H9 (cell line): ENCODE measurements at regions not wholly inside any gene's neighbourhood (a gene's known extent, or its start where the extent isn't known, plus 50 kb on each side); places are given as distances from the start of the nearest gene placed in this dataset.

Source experiments
- DNase-seq: peaks from one replicate; pipeline ENCODE4 v3.0.0-alpha.2; 2017
- H2AFZ ChIP-seq: one replicate; pipeline ENCODE4 v1.6.1; 2013; ENCODE audit warnings: mild to moderate bottlenecking, low read length, control low read depth, moderate library complexity
- H2AK5ac ChIP-seq: 2 replicates; pipeline ENCODE4 v1.6.1; 2013; ENCODE audit warnings: low read length, control low read depth, mixed read lengths; ENCODE audit not compliant: insufficient read length
- H2BK120ac ChIP-seq: one replicate; pipeline ENCODE4 v1.6.1; 2013; ENCODE audit warnings: low read depth, mild to moderate bottlenecking, low read length, control low read depth, inconsistent platforms; ENCODE audit not compliant: poor library complexity, severe bottlenecking
- H2BK12ac ChIP-seq: 2 replicates; pipeline ENCODE4 v1.6.1; 2013; ENCODE audit warnings: low read length, control low read depth, mixed read lengths, low read depth; ENCODE audit not compliant: insufficient read length
- H2BK15ac ChIP-seq: 2 replicates; pipeline ENCODE4 v1.6.1; 2013; ENCODE audit warnings: low read depth, low read length, control low read depth
- H2BK20ac ChIP-seq: one replicate; pipeline ENCODE4 v1.6.1; 2013; ENCODE audit warnings: low read depth, mild to moderate bottlenecking, low read length, control low read depth, inconsistent platforms; ENCODE audit not compliant: poor library complexity, severe bottlenecking
- H2BK5ac ChIP-seq: 2 replicates; pipeline ENCODE4 v1.6.1; 2013; ENCODE audit warnings: low read length, control low read depth, mixed read lengths; ENCODE audit not compliant: insufficient read length
- H3K14ac ChIP-seq: 2 replicates; pipeline ENCODE4 v1.6.1; 2013; ENCODE audit warnings: low read length, control low read depth; ENCODE audit not compliant: insufficient read depth
- H3K18ac ChIP-seq: 2 replicates; pipeline ENCODE4 v1.6.1; 2013; ENCODE audit warnings: low read depth, mild to moderate bottlenecking, mixed read lengths, low read length, control low read depth; ENCODE audit not compliant: insufficient read length
- H3K23ac ChIP-seq: 2 replicates; pipeline ENCODE4 v1.6.1; 2013; ENCODE audit warnings: low read length, control low read depth, mixed read lengths, low read depth; ENCODE audit not compliant: insufficient read length
- H3K23me2 ChIP-seq: 2 replicates; pipeline ENCODE4 v1.6.1; 2013; ENCODE audit warnings: low read depth, mild to moderate bottlenecking, mixed read lengths, low read length, control low read depth; ENCODE audit not compliant: insufficient read length, poor library complexity, severe bottlenecking
- H3K27ac ChIP-seq: 2 replicates; pipeline ENCODE4 v1.5.1; 2013; ENCODE audit warnings: low read length, control low read depth, mixed read lengths, low read depth; ENCODE audit not compliant: insufficient read length
- H3K27me3 ChIP-seq: 2 replicates; pipeline ENCODE4 v1.6.1; 2013; ENCODE audit warnings: low read length, control low read depth, inconsistent platforms; ENCODE audit not compliant: insufficient read depth
- H3K4ac ChIP-seq: 2 replicates; pipeline ENCODE4 v1.6.1; 2013; ENCODE audit warnings: low read depth, mild to moderate bottlenecking, control low read depth, inconsistent platforms, low read length, moderate library complexity
- H3K4me1 ChIP-seq: 2 replicates; pipeline ENCODE4 v1.6.1; 2013; ENCODE audit warnings: low read length, control low read depth, inconsistent platforms; ENCODE audit not compliant: insufficient read depth
- H3K4me2 ChIP-seq: 2 replicates; pipeline ENCODE4 v1.6.1; 2013; ENCODE audit warnings: low read length, control low read depth, mixed read lengths; ENCODE audit not compliant: insufficient read length, insufficient read depth
- H3K56ac ChIP-seq: 2 replicates; pipeline ENCODE4 v1.6.1; 2013; ENCODE audit warnings: low read depth, mild to moderate bottlenecking, mixed read lengths, low read length, control low read depth; ENCODE audit not compliant: insufficient read length
- H3K79me1 ChIP-seq: 2 replicates; pipeline ENCODE4 v1.6.1; 2013; ENCODE audit warnings: low read depth, mild to moderate bottlenecking, moderate library complexity, low read length, control low read depth, inconsistent platforms; ENCODE audit not compliant: insufficient read depth, poor library complexity, severe bottlenecking
- H3K79me2 ChIP-seq: 2 replicates; pipeline ENCODE4 v1.6.1; 2013; ENCODE audit warnings: low read length, control low read depth, inconsistent platforms; ENCODE audit not compliant: insufficient read depth
- H3K9ac ChIP-seq: 2 replicates; pipeline ENCODE4 v1.6.1; 2013; ENCODE audit warnings: low read length, control low read depth, mixed read lengths; ENCODE audit not compliant: insufficient read length; ENCODE audit errors: extremely low read depth
- H3K9me3 ChIP-seq: one replicate; pipeline ENCODE4 v1.6.1; 2013; ENCODE audit warnings: low read depth, low read length, inconsistent platforms; ENCODE audit not compliant: control insufficient read depth
- H3T11ph ChIP-seq: one replicate; pipeline ENCODE4 v1.6.1; 2013; ENCODE audit warnings: mild to moderate bottlenecking, low read length, control low read depth, inconsistent platforms
- H4K20me1 ChIP-seq: one replicate; pipeline ENCODE4 v1.6.1; 2013; ENCODE audit not compliant: control insufficient read depth, insufficient read length, insufficient read depth
- H4K5ac ChIP-seq: 2 replicates; pipeline ENCODE4 v1.6.1; 2013; ENCODE audit warnings: low read depth, mild to moderate bottlenecking, mixed read lengths, low read length, control low read depth; ENCODE audit not compliant: insufficient read length
- H4K8ac ChIP-seq: replicated peaks from 2 replicates; pipeline ENCODE4 v1.6.1; 2013; ENCODE audit warnings: low read length, control low read depth, mixed read lengths, low read depth; ENCODE audit not compliant: insufficient read length
- H4K91ac ChIP-seq: 2 replicates; pipeline ENCODE4 v1.6.1; 2013; ENCODE audit warnings: low read depth, mild to moderate bottlenecking, moderate library complexity, mixed read lengths, low read length, control low read depth; ENCODE audit not compliant: insufficient read length
- H3K27ac Mint-ChIP-seq, 3 experiments: 2 replicates in 2 of 3; 3 replicates in 1 of 3; pipeline ENCODE4 v1.8.0; 2020 to 2021; ENCODE audit warnings: mixed read lengths in 3 of 3, mild to moderate bottlenecking in 1 of 3, moderate library complexity in 1 of 3
- H3K27me3 Mint-ChIP-seq: 2 replicates; pipeline ENCODE4 v1.8.0; 2021; ENCODE audit warnings: low read depth, mild to moderate bottlenecking, moderate library complexity, mixed read lengths
- H3K36me3 Mint-ChIP-seq, 3 experiments: 2 replicates in 2 of 3; 3 replicates in 1 of 3; pipeline ENCODE4 v1.8.0; 2020 to 2021; ENCODE audit warnings: low read depth in 3 of 3, mixed read lengths in 3 of 3; ENCODE audit not compliant: insufficient read depth in 1 of 3
- H3K4me1 Mint-ChIP-seq, 2 experiments: 2 replicates each; pipeline ENCODE4 v1.8.0; 2020; ENCODE audit warnings: mixed read lengths in 2 of 2
- H3K4me3 Mint-ChIP-seq, 2 experiments: 2 replicates in 1 of 2; 3 replicates in 1 of 2; pipeline ENCODE4 v1.8.0; 2020 to 2021; ENCODE audit warnings: mild to moderate bottlenecking in 2 of 2, mixed read lengths in 2 of 2, moderate library complexity in 1 of 2
- H3K9me3 Mint-ChIP-seq, 2 experiments: 2 replicates in 1 of 2; 3 replicates in 1 of 2; pipeline ENCODE4 v1.8.0; 2020; ENCODE audit warnings: mild to moderate bottlenecking in 2 of 2, mixed read lengths in 2 of 2, moderate library complexity in 1 of 2
- WGBS: extraction: QIAGEN DNeasy Blood & Tissue Kit; methylation state at CpG from one replicate; pipeline ENCODE4 v1.1.7; 2013; ENCODE audit warnings: missing lambda C conversion rate, low lambda C conversion rate, mixed read lengths; ENCODE audit not compliant: insufficient read length; ENCODE audit errors: extremely low coverage; 5-methylcytosine and 5-hydroxymethylcytosine counted together
- TF ChIP-seq, protein P1 (sequence below): fragments of 200-600 bp; sonication (generic); conservative IDR thresholded peaks from 3 replicates; pipeline ENCODE4 v1.8.0; 2021; ENCODE audit warnings: antibody characterized with exemption, mild to moderate bottlenecking

GRCh38 chr11:26030399-26030798 lies 301.5 kb upstream of the ANO3 start:
- no peak overlapping the region for H2BK15ac ChIP-seq
- no peaks in the 10 kb centered on the region for H3K79me2 ChIP-seq
- no peak for DNase-seq
- Mint-ChIP-seq H3K9me3 (no peaks in the 10 kb centered on the region), H3K27ac (no peak overlapping the region), H3K4me1 (peaks cover 0 to 7% of the 10 kb centered on the region in 2 experiments; a peak in 1 of 4 replicates), H3K4me3 (no peak overlapping the region), H3K27me3 (no peaks in the 10 kb centered on the region), H3K36me3 (no peaks in the 10 kb centered on the region)
- no peak overlapping the region for H2BK5ac ChIP-seq
- H3K27me3 ChIP-seq, result no peaks in the 10 kb centered on the region
- no peak overlapping the region for H2AFZ ChIP-seq
- H3T11ph ChIP-seq, result no peak overlapping the region
- H3K4ac ChIP-seq, result no peak overlapping the region
- no peak overlapping the region for H4K8ac ChIP-seq
- H3K4me2 ChIP-seq, result no peak overlapping the region
- no peaks in the 10 kb centered on the region for H3K23me2 ChIP-seq
- H3K9ac ChIP-seq, result no peak overlapping the region
- H2BK12ac ChIP-seq, result no peak overlapping the region
- H2AK5ac ChIP-seq, result no peak overlapping the region
- no peak overlapping the region for H3K23ac ChIP-seq
- no peak overlapping the region for H3K18ac ChIP-seq
- H3K14ac ChIP-seq, result no peak overlapping the region
- H3K27ac ChIP-seq, result no peak overlapping the region
- TF ChIP-seq, protein P1, sequence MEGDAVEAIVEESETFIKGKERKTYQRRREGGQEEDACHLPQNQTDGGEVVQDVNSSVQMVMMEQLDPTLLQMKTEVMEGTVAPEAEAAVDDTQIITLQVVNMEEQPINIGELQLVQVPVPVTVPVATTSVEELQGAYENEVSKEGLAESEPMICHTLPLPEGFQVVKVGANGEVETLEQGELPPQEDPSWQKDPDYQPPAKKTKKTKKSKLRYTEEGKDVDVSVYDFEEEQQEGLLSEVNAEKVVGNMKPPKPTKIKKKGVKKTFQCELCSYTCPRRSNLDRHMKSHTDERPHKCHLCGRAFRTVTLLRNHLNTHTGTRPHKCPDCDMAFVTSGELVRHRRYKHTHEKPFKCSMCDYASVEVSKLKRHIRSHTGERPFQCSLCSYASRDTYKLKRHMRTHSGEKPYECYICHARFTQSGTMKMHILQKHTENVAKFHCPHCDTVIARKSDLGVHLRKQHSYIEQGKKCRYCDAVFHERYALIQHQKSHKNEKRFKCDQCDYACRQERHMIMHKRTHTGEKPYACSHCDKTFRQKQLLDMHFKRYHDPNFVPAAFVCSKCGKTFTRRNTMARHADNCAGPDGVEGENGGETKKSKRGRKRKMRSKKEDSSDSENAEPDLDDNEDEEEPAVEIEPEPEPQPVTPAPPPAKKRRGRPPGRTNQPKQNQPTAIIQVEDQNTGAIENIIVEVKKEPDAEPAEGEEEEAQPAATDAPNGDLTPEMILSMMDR, result no peak
- no peak overlapping the region for H2BK20ac ChIP-seq
- H3K79me1 ChIP-seq, result no peaks in the 10 kb centered on the region
- H3K9me3 ChIP-seq, result no peaks in the 10 kb centered on the region
- no CpG with 5 or more reads among the region's 3 CpGs for WGBS
- no peak overlapping the region for H2BK120ac ChIP-seq
- no peaks in the 10 kb centered on the region for H3K4me1 ChIP-seq
- no peaks in the 10 kb centered on the region for H4K20me1 ChIP-seq
- no peak overlapping the region for H4K91ac ChIP-seq
- no peak overlapping the region for H4K5ac ChIP-seq
- no peak overlapping the region for H3K56ac ChIP-seq
